K562 (cell line): ENCODE measurements at regions not wholly inside any gene's neighbourhood (a gene's known extent, or its start where the extent isn't known, plus 50 kb on each side); places are given as distances from the start of the nearest gene placed in this dataset.

Source experiments
- ATAC-seq: fragments of 200-7000 bp; cut with Tn5 transposase; 3 replicates; pipeline ENCODE4 v1.9.1; 2020; ENCODE audit warnings: moderate library complexity
- BruUV-seq: library from RNA; stranded (reverse); fragments of 400-500 nt; replicated peaks from 2 replicates; lab custom pipeline; 2021; lab: Mats Ljungman, UMichigan
- CTCF ChIA-PET: fragments of 300-600 bp; formaldehyde crosslinking; extraction: SDS; loops from one replicate; lab custom pipeline; 2021; ENCODE audit warnings: low intra/inter-chr PET ratio; lab: Yijun Ruan, JAX
- POLR2A ChIA-PET: fragments of 300-600, 350-650 bp; sonication (Branson Sonifier 250); formaldehyde crosslinking; extraction: SDS; loops from one replicate; lab custom pipeline; 2021; ENCODE audit warnings: antibody characterized with exemption, inconsistent platforms; lab: Yijun Ruan, JAX
- DNase-seq, 4 experiments: peaks; one replicate each; pipeline versions ENCODE4 v3.0.0 to v3.0.0-alpha.2; 2011 to 2018; ENCODE audit warnings: low spot score in 3 of 4, mixed read lengths in 3 of 4; ENCODE audit errors: extremely low read depth in 1 of 4
- FAIRE-seq: peaks from 2 replicates; lab custom pipeline; 2011; peaks lifted over from hg19 to GRCh38; lab: Jason Lieb, UNC
- H2AFZ ChIP-seq: 2 replicates; pipeline ENCODE4 v1.6.0; 2011; ENCODE audit warnings: low read depth, low read length, control low read depth, inconsistent platforms
- H3K27ac ChIP-seq: fragments of 200-600 bp; 3 replicates; pipeline ENCODE4 v1.8.0; 2011; ENCODE audit warnings: low read depth, mild to moderate bottlenecking, control low read depth, inconsistent platforms, low read length, moderate library complexity, mixed read lengths; ENCODE audit errors: extremely low read depth
- H3K27me3 ChIP-seq, 2 experiments: fragments of 300-600 bp in 1 of 2; 2 replicates in 1 of 2; 3 replicates in 1 of 2; pipeline versions ENCODE4 v1.6.0 to v1.8.0; 2011; ENCODE audit warnings: inconsistent platforms in 2 of 2, low read length in 2 of 2, mild to moderate bottlenecking in 1 of 2, mixed read lengths in 1 of 2, moderate library complexity in 1 of 2; ENCODE audit not compliant: control insufficient read depth in 2 of 2, insufficient read depth in 2 of 2
- H3K36me3 ChIP-seq: fragments of 300-600 bp; 3 replicates; pipeline ENCODE4 v1.8.0; 2011; ENCODE audit warnings: mild to moderate bottlenecking, low read length, inconsistent platforms; ENCODE audit not compliant: control insufficient read depth, insufficient read depth
- H3K4me1 ChIP-seq, 2 experiments: fragments of 200-600 bp in 1 of 2; replicated peaks in 1 of 2; 2 replicates in 1 of 2; 3 replicates in 1 of 2; pipeline versions ENCODE4 v1.5.1 to v1.8.0; 2011; ENCODE audit warnings: inconsistent platforms in 2 of 2, low read length in 2 of 2, mild to moderate bottlenecking in 1 of 2, mixed read lengths in 1 of 2, moderate library complexity in 1 of 2; ENCODE audit not compliant: control insufficient read depth in 2 of 2, insufficient read depth in 2 of 2
- H3K4me2 ChIP-seq: 2 replicates; pipeline ENCODE4 v1.6.1; 2011; ENCODE audit warnings: low read length, control low read depth, inconsistent platforms, mixed read lengths; ENCODE audit not compliant: insufficient read depth
- H3K4me3 ChIP-seq: fragments of 200-600 bp; sonication (generic), shearing (Covaris generic); 2 replicates; pipeline ENCODE4 v1.5.1; 2016; ENCODE audit warnings: control low read depth, inconsistent platforms
- H3K79me2 ChIP-seq: fragments of 200-600 bp; 3 replicates; pipeline ENCODE4 v1.8.0; 2011; ENCODE audit warnings: low read length, inconsistent platforms; ENCODE audit not compliant: control insufficient read depth, insufficient read depth
- H3K9ac ChIP-seq, 2 experiments: 2 replicates each; pipeline versions ENCODE4 v1.6.0 to v1.6.1; 2011; ENCODE audit warnings: low read depth in 2 of 2, low read length in 2 of 2, control low read depth in 1 of 2, inconsistent platforms in 1 of 2, mild to moderate bottlenecking in 1 of 2, mixed read lengths in 1 of 2; ENCODE audit not compliant: insufficient read depth in 1 of 2
- H3K9me1 ChIP-seq: one replicate; pipeline ENCODE4 v1.6.0; 2011; ENCODE audit warnings: inconsistent platforms, mild to moderate bottlenecking, low read length, moderate library complexity; ENCODE audit not compliant: control insufficient read depth, insufficient read depth
- H3K9me3 ChIP-seq: replicated peaks from 2 replicates; pipeline ENCODE4 v1.5.1; 2011; ENCODE audit warnings: low read depth, low read length, inconsistent platforms; ENCODE audit not compliant: control insufficient read depth, insufficient read depth
- H4K20me1 ChIP-seq: replicated peaks from 2 replicates; pipeline ENCODE4 v1.6.1; 2011; ENCODE audit warnings: low read length, inconsistent platforms, mixed read lengths; ENCODE audit not compliant: control insufficient read depth, insufficient read depth
- CBX3 ChIP-seq, 2 experiments: IDR thresholded peaks; 1 replicate in 1 of 2; 2 replicates in 1 of 2; pipeline ENCODE4 v1.6.1; 2012; ENCODE audit warnings: inconsistent platforms in 2 of 2, low read length in 2 of 2, borderline replicate concordance in 1 of 2, control low read depth in 1 of 2
- CREB1 ChIP-seq, 2 experiments: sonication (generic) in 1 of 2; formaldehyde crosslinking in 1 of 2; IDR thresholded peaks; 2 replicates each; pipeline versions ENCODE4 v1.6.1 to v1.8.0; 2012 to 2022; ENCODE audit warnings: inconsistent platforms in 1 of 2, mild to moderate bottlenecking in 1 of 2, missing genetic modification reagents in 1 of 2, moderate library complexity in 1 of 2
- CXXC5 ChIP-seq: fragments of 250-450 bp; sonication (Bioruptor Pico); IDR thresholded peaks from 2 replicates; pipeline ENCODE4 v1.8.0; 2022; ENCODE audit warnings: inconsistent platforms, mild to moderate bottlenecking, moderate library complexity
- FUS ChIP-seq: fragments of 200-400 bp; formaldehyde crosslinking; optimal IDR thresholded peaks from 2 replicates; pipeline ENCODE3; 2017; ENCODE audit warnings: low read depth, low read length
- HDAC6 ChIP-seq: IDR thresholded peaks from 2 replicates; pipeline ENCODE4 v1.6.1; 2012; ENCODE audit warnings: low read depth, mild to moderate bottlenecking, control low read depth, inconsistent platforms, low read length, moderate library complexity
- IRF2 ChIP-seq: sonication (generic); formaldehyde crosslinking; IDR thresholded peaks from 2 replicates; pipeline ENCODE4 v1.8.1; 2022; ENCODE audit warnings: mild to moderate bottlenecking, missing genetic modification reagents
- NBN ChIP-seq: fragments of 450-650 bp; IDR thresholded peaks from 2 replicates; pipeline ENCODE4 v1.6.1; 2016; ENCODE audit warnings: low read depth, mild to moderate bottlenecking
- STAT6 ChIP-seq: sonication (generic); formaldehyde crosslinking; IDR thresholded peaks from 2 replicates; pipeline ENCODE4 v1.8.1; 2023; ENCODE audit warnings: mild to moderate bottlenecking, missing genetic modification reagents
- TEAD2 ChIP-seq: fragments of 450-650 bp; IDR thresholded peaks from 2 replicates; pipeline ENCODE4 v1.6.1; 2016; ENCODE audit warnings: missing genetic modification characterization, control low read depth, missing compliant biosample characterization
- ZNF217 ChIP-seq: sonication (generic); formaldehyde crosslinking; IDR thresholded peaks from 2 replicates; pipeline ENCODE4 v1.8.0; 2022; ENCODE audit warnings: mild to moderate bottlenecking, missing genetic modification reagents
- ZNF507 ChIP-seq: conservative IDR thresholded peaks from 2 replicates; pipeline ENCODE4 v1.6.1; 2017; ENCODE audit warnings: missing genetic modification characterization, missing compliant biosample characterization
- ZNF830 ChIP-seq: fragments of 250-450 bp; sonication (Bioruptor Pico); IDR thresholded peaks from 2 replicates; pipeline ENCODE4 v1.5.0; 2021; ENCODE audit warnings: mild to moderate bottlenecking
- WGBS: fragments of 100-300 bp; shearing (Covaris generic); methylation state at CpG from one replicate; pipeline ENCODE4 v1.1.6; 2016; ENCODE audit warnings: low coverage, mixed read lengths; ENCODE audit not compliant: insufficient coverage; ENCODE audit errors: missing lambda C conversion rate; 5-methylcytosine and 5-hydroxymethylcytosine counted together
- in situ Hi-C: fragments of 300-500 bp; cut with MboI; formaldehyde crosslinking; loops from 4 replicates; pipeline ENCODE4 v1.15.0; 2018; ENCODE audit warnings: inconsistent platforms, mixed read lengths
- intact Hi-C: fragments of 100-400 bp; cut with micrococcal nuclease; formaldehyde crosslinking; loops from 2 replicates; pipeline ENCODE4 v1.14.2; 2022
- TF ChIP-seq, protein P1 (sequence below): fragments of 250-450 bp; sonication (Bioruptor Pico); IDR thresholded peaks from 2 replicates; pipeline ENCODE4 v1.5.0; 2020; ENCODE audit warnings: mild to moderate bottlenecking

DNA sequence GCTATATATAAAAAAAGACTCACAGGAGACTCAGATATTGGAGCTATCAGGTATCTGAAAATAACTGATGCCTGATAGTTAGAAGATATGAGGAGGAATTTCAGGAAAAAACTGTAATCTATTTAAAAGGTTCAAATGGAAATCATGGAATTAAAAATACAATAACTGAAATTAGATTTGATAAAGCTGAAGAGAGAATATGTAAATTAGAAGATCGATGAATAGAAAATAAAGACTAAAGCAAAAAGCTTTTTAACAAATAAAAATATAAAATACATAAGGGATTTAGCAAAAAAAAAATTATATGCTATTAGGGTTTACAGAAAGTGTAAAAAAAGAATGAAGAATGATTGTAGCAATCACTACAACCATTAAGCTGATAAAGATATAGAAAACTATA is 679.8 kb upstream of the LMCD1 start:
- H3K27me3 ChIP-seq = no peaks in the 10 kb centered on the region
- ATAC-seq = no peak
- no peak for FAIRE-seq
- no peak overlapping the region for H3K4me2 ChIP-seq
- 0% methylated on average over 1 of the region's 1 CpG for WGBS
- BruUV-seq = no TSS peak
- intact Hi-C loops = no loop called here
- no peak overlapping the region for H3K9ac ChIP-seq
- no peaks in the 10 kb centered on the region for H3K9me1 ChIP-seq
- H3K4me1 ChIP-seq = no peaks in the 10 kb centered on the region
- CTCF ChIA-PET = no interaction called here
- H3K79me2 ChIP-seq = no peaks in the 10 kb centered on the region
- POLR2A ChIA-PET = no interaction called here
- no peaks in the 10 kb centered on the region; the same call in 1 of the 2 replicates for H3K9me3 ChIP-seq
- no peaks in the 10 kb centered on the region for H3K36me3 ChIP-seq
- H3K4me3 ChIP-seq = no peak overlapping the region
- no peak overlapping the region for H2AFZ ChIP-seq
- TF ChIP-seq CBX3 (IDR thresholded peaks at IDR 0.05; ENCODE audit: borderline replicate concordance in 1 of 2, low read length in 2 of 2) (no peak), NBN (no peak), CXXC5 (no peak), STAT6 (no peak), ZNF217 (CRISPR knock-in tag) (no peak), ZNF507 (tag) (no peak), IRF2 (no peak), CREB1 (IDR thresholded peaks at IDR 0.05) (no peak), CREB1 (CRISPR knock-in tag; IDR thresholded peaks at IDR 0.05) (no peak), FUS (no peak), ZNF830 (CRISPR knock-in tag) (no peak), HDAC6 (no peak), TEAD2 (tag) (no peak)
- TF ChIP-seq, protein P1, sequence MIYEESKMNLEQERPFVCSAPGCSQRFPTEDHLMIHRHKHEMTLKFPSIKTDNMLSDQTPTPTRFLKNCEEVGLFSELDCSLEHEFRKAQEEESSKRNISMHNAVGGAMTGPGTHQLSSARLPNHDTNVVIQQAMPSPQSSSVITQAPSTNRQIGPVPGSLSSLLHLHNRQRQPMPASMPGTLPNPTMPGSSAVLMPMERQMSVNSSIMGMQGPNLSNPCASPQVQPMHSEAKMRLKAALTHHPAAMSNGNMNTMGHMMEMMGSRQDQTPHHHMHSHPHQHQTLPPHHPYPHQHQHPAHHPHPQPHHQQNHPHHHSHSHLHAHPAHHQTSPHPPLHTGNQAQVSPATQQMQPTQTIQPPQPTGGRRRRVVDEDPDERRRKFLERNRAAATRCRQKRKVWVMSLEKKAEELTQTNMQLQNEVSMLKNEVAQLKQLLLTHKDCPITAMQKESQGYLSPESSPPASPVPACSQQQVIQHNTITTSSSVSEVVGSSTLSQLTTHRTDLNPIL = no peak
- no peaks in the 10 kb centered on the region for H4K20me1 ChIP-seq
- no peak for DNase-seq
- in situ Hi-C loops = no loop called here
- H3K27ac ChIP-seq = no peak overlapping the region
